GM23338 (cell line): ENCODE measurements at regions not wholly inside any gene's neighbourhood (a gene's known extent, or its start where the extent isn't known, plus 50 kb on each side); places are given as distances from the start of the nearest gene placed in this dataset.
"Not testable (repeated sequence)": the region's sequence is repeated elsewhere in the genome, so short reads cannot be mapped to it uniquely, and the experiment has no call there.

Experiments used
- EZH2 ChIP-seq: fragments of 200-600 bp; sonication (generic); IDR thresholded peaks from one replicate; pipeline ENCODE4 v1.8.0; 2017; ENCODE audit warnings: antibody characterized with exemption, mild to moderate bottlenecking, low read depth; ENCODE audit not compliant: unreplicated experiment
- EZH2phosphoT487 ChIP-seq: fragments of 200-600 bp; sonication (generic); IDR thresholded peaks from one replicate; pipeline ENCODE4 v1.8.1; 2018; ENCODE audit warnings: antibody characterized with exemption; ENCODE audit not compliant: unreplicated experiment
- POLR2AphosphoS5 ChIP-seq: IDR thresholded peaks from 2 replicates; pipeline ENCODE4 v1.6.1; 2016; ENCODE audit warnings: antibody characterized with exemption, low read depth
- TF ChIP-seq, protein P1 (sequence below), 2 experiments: fragments of 200-600 bp in 1 of 2; sonication (generic) in 1 of 2; conservative IDR thresholded peaks; 2 replicates each; pipeline versions ENCODE4 v1.5.1 to v1.6.1; 2016 to 2017; ENCODE audit warnings: antibody characterized with exemption in 2 of 2, low read depth in 2 of 2, mild to moderate bottlenecking in 2 of 2, moderate library complexity in 1 of 2

DNA sequence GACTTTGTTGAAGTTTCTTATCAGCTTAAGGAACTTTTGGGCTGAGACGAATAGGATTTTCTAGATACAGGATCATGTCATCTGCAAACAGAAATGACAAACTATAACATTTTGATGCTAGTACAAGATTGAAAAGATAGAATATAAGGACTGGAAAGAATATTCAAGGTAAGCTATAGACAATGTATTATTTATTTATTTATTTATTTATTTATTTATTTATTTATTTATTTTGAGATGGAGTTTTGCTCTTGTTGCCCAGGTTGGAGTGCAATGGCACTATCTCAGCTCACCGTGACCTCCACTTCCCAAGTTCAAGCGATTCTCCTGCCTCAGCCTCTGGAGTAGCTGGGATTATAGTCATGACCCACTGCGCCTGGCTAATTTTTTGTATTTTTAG is 125.0 kb downstream of the OTOR start:
- TF ChIP-seq, protein P1, sequence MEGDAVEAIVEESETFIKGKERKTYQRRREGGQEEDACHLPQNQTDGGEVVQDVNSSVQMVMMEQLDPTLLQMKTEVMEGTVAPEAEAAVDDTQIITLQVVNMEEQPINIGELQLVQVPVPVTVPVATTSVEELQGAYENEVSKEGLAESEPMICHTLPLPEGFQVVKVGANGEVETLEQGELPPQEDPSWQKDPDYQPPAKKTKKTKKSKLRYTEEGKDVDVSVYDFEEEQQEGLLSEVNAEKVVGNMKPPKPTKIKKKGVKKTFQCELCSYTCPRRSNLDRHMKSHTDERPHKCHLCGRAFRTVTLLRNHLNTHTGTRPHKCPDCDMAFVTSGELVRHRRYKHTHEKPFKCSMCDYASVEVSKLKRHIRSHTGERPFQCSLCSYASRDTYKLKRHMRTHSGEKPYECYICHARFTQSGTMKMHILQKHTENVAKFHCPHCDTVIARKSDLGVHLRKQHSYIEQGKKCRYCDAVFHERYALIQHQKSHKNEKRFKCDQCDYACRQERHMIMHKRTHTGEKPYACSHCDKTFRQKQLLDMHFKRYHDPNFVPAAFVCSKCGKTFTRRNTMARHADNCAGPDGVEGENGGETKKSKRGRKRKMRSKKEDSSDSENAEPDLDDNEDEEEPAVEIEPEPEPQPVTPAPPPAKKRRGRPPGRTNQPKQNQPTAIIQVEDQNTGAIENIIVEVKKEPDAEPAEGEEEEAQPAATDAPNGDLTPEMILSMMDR (conservative IDR thresholded peaks at IDR 0.05; ENCODE audit: low read depth in 2 of 2): not testable (repeated sequence)
- not testable (repeated sequence) for TF ChIP-seq POLR2AphosphoS5, EZH2, EZH2phosphoT487
